ENCODE measurements at regions not wholly inside any gene's neighbourhood (a gene's known extent, or its start where the extent isn't known, plus 50 kb on each side); places are given as distances from the start of the nearest gene placed in this dataset.

GRCh38 chr13:104001766-104002165, 935.5 kb upstream of the SLC10A2 start:
- no peak for TF ChIP-seq CTCF (IDR thresholded peaks at IDR 0.05)
- Mint-ChIP-seq H3K4me3 (no peak overlapping the region), H3K27ac (no peak overlapping the region), H3K27me3 (ENCODE audit: insufficient read depth) (no peaks in the 10 kb centered on the region), H3K4me1 (ENCODE audit: low read depth) (no peaks in the 10 kb centered on the region), H3K9me3 (no peaks in the 10 kb centered on the region), H3K36me3 (ENCODE audit: low read depth) (no peaks in the 10 kb centered on the region)
- no peak for DNase-seq

GRCh38 chr13:103996733-103997132, 930.5 kb upstream of the SLC10A2 start:
- Mint-ChIP-seq H3K27ac (no peak overlapping the region), H3K36me3 (ENCODE audit: low read depth) (no peaks in the 10 kb centered on the region), H3K4me1 (ENCODE audit: low read depth) (no peaks in the 10 kb centered on the region), H3K27me3 (ENCODE audit: insufficient read depth) (peaks cover 2% of the 10 kb centered on the region; the same call in 1 of the 2 replicates), H3K9me3 (peaks cover 35% of the 10 kb centered on the region), H3K4me3 (no peak overlapping the region)
- TF ChIP-seq CTCF (IDR thresholded peaks at IDR 0.05), result no peak
- DNase-seq, result no peak

GRCh38 chr13:103983948-103984347, 917.7 kb upstream of the SLC10A2 start:
- DNase-seq, result no peak
- Mint-ChIP-seq H3K36me3 (ENCODE audit: low read depth) (no peaks in the 10 kb centered on the region), H3K4me3 (no peak overlapping the region), H3K4me1 (ENCODE audit: low read depth) (no peaks in the 10 kb centered on the region), H3K27me3 (ENCODE audit: insufficient read depth) (no peaks in the 10 kb centered on the region), H3K9me3 (peaks cover 31% of the 10 kb centered on the region), H3K27ac (no peak overlapping the region)
- TF ChIP-seq CTCF (IDR thresholded peaks at IDR 0.05), result no peak

- Mint-ChIP-seq H3K9me3 (peaks cover 32% of the 10 kb centered on the region), H3K4me3 (no peak overlapping the region), H3K27me3 (ENCODE audit: insufficient read depth) (no peaks in the 10 kb centered on the region), H3K36me3 (ENCODE audit: low read depth) (no peaks in the 10 kb centered on the region), H3K27ac (no peak overlapping the region), H3K4me1 (ENCODE audit: low read depth) (no peaks in the 10 kb centered on the region)
- DNase-seq, result no peak
- no peak for TF ChIP-seq CTCF (IDR thresholded peaks at IDR 0.05)
Observed at GRCh38 chr13:103976371-103976770, 910.2 kb upstream of the SLC10A2 start.

GRCh38 chr13:103973740-103974139, 907.5 kb upstream of the SLC10A2 start:
- H3K9me3 Mint-ChIP-seq, result peaks cover 26% of the 10 kb centered on the region
- H3K27ac Mint-ChIP-seq, result no peak overlapping the region
- no peak for DNase-seq
- H3K27me3 Mint-ChIP-seq (ENCODE audit: insufficient read depth), result no peaks in the 10 kb centered on the region
- H3K4me1 Mint-ChIP-seq (ENCODE audit: low read depth), result no peaks in the 10 kb centered on the region
- no peaks in the 10 kb centered on the region for H3K36me3 Mint-ChIP-seq (ENCODE audit: low read depth)
- no peak for TF ChIP-seq CTCF (IDR thresholded peaks at IDR 0.05)
- H3K4me3 Mint-ChIP-seq, result no peak overlapping the region

- Mint-ChIP-seq H3K27ac (no peak overlapping the region), H3K27me3 (ENCODE audit: insufficient read depth) (no peaks in the 10 kb centered on the region), H3K4me1 (ENCODE audit: low read depth) (no peaks in the 10 kb centered on the region), H3K36me3 (ENCODE audit: low read depth) (no peaks in the 10 kb centered on the region), H3K9me3 (peaks cover 17% of the 10 kb centered on the region), H3K4me3 (no peak overlapping the region)
- no peak for DNase-seq
- TF ChIP-seq CTCF (IDR thresholded peaks at IDR 0.05), result no peak
Observed at GRCh38 chr13:103969520-103970050, 903.4 kb upstream of the SLC10A2 start.
